ENCODE measurements at regions not wholly inside any gene's neighbourhood (a gene's known extent, or its start where the extent isn't known, plus 50 kb on each side); places are given as distances from the start of the nearest gene placed in this dataset.
A peak's percentile ranks its signal among the peaks of the same experiment; 100 is the strongest.

DNA sequence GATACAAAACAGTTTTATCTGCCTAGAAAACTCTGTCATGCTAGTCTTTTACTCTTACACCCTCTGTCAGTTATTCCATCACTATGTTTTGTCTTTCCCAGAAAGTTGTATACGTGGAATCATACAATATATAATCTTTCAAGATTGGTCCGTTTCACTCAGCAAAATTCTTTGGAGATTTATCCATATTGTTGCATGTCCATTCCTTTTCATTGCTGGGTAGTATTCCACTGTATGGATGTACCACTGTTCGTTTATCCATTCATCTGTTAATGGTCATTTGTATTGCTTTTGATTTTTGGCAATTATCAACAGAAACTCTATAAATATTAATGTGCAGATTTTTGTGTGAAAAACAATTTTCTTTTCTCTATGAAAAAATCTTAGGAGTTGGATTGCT, 63.1 kb downstream of the GLUD2 start:
- intact Hi-C loops (cut with micrococcal nuclease) = no loop called here
- no peak overlapping the region for H3K27ac Mint-ChIP-seq (ENCODE audit: low read depth, unreplicated experiment)
- no peaks in the 10 kb centered on the region for H3K4me1 Mint-ChIP-seq (ENCODE audit: insufficient read depth, unreplicated experiment)
- ChIA-PET POLR2A (no interaction called here), CTCF (no interaction called here)
- H3K4me3 Mint-ChIP-seq (ENCODE audit: unreplicated experiment) = no peak overlapping the region
- H3K27me3 Mint-ChIP-seq (ENCODE audit: insufficient read depth, unreplicated experiment) = no peaks in the 10 kb centered on the region
- H3K9me3 Mint-ChIP-seq (ENCODE audit: unreplicated experiment) = no peaks in the 10 kb centered on the region
- TF ChIP-seq, protein P1, sequence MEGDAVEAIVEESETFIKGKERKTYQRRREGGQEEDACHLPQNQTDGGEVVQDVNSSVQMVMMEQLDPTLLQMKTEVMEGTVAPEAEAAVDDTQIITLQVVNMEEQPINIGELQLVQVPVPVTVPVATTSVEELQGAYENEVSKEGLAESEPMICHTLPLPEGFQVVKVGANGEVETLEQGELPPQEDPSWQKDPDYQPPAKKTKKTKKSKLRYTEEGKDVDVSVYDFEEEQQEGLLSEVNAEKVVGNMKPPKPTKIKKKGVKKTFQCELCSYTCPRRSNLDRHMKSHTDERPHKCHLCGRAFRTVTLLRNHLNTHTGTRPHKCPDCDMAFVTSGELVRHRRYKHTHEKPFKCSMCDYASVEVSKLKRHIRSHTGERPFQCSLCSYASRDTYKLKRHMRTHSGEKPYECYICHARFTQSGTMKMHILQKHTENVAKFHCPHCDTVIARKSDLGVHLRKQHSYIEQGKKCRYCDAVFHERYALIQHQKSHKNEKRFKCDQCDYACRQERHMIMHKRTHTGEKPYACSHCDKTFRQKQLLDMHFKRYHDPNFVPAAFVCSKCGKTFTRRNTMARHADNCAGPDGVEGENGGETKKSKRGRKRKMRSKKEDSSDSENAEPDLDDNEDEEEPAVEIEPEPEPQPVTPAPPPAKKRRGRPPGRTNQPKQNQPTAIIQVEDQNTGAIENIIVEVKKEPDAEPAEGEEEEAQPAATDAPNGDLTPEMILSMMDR (IDR thresholded peaks at IDR 0.05; ENCODE audit: unreplicated experiment) = no peak
- DNase-seq (ENCODE audit: unreplicated experiment) = no peak
- no peaks in the 10 kb centered on the region for H3K36me3 Mint-ChIP-seq (ENCODE audit: insufficient read depth, unreplicated experiment)
- BruUV-seq (replicated peaks) = no TSS peak

DNA sequence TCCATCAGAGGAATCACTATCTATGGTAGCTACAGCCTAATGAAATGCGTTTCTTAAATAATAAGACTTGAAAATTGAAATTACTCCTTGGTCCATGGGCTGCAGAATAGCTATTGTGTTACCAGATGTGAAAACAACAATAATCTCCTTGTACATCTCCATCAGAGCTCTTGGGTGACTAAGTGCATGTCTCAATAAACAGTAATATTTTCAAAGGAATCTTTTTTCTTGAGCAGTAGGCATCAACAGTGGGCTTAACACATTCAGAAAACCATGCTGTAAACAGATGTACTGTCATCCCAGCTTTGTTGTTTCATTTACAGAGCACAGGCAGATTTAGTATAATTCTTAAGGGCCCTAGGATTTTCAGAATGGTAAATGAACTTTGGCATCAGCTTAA, 67.3 kb downstream of the GLUD2 start:
- no peak overlapping the region for H3K27ac Mint-ChIP-seq (ENCODE audit: low read depth, unreplicated experiment)
- no peak overlapping the region for H3K4me3 Mint-ChIP-seq (ENCODE audit: unreplicated experiment)
- ChIA-PET CTCF (interaction anchor here (0.6 kb wide), 1 partner anchor 45 kb away, joined by 3 read pairs; no protein-coding TSS in a partner anchor), POLR2A (no interaction called here)
- H3K36me3 Mint-ChIP-seq (ENCODE audit: insufficient read depth, unreplicated experiment) = no peaks in the 10 kb centered on the region
- H3K9me3 Mint-ChIP-seq (ENCODE audit: unreplicated experiment) = no peaks in the 10 kb centered on the region
- TF ChIP-seq, protein P1 (IDR thresholded peaks at IDR 0.05; ENCODE audit: unreplicated experiment) = no peak
- no peaks in the 10 kb centered on the region for H3K27me3 Mint-ChIP-seq (ENCODE audit: insufficient read depth, unreplicated experiment)
- no peaks in the 10 kb centered on the region for H3K4me1 Mint-ChIP-seq (ENCODE audit: insufficient read depth, unreplicated experiment)
- DNase-seq (ENCODE audit: unreplicated experiment) = no peak
- intact Hi-C loops (cut with micrococcal nuclease) = no loop called here
- BruUV-seq (replicated peaks) = no TSS peak

DNA sequence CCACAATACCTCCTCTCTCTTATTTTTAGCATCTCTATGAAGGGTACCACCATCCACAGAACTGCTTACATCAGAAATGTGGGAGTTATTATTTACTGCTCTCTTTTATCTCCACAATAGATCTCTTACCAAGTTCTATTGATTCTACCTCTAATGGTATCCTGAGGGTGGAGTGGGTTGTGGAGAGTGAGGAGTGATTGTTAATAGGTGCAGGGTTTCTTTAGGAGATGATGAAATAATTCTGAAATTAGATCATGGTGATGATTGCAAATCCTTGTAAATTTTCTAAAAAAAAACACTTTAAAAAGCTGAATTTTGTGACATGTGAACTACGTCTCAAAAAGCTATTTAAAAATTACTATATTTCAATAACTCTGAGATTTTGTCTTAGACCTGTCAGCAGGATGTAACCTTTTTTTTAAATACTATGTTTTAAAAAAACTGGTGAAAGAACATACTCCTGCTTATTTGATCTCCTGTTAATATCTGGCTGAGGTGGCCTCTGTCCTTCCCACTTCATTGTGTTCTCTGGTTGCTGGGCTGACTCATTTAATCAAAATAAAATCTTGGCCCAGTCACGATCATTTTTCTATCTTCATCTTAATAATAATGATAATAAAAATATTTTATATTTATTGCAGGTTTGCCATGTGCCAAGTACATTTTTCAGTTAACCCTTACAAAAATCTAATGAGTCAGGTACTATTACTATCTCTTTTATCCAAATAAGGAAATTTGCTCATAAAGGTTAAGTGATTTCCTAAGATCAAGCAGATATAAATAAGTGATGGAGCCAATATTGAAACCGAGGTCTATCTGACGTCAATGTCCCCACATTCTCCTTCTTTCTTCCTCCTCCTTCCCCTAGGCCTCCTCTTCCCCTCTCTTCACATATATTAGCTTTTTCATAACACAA, 73.5 kb downstream of the GLUD2 start:
- no peaks in the 10 kb centered on the region for H3K9me3 Mint-ChIP-seq (ENCODE audit: unreplicated experiment)
- intact Hi-C loops (cut with micrococcal nuclease) = no loop called here
- no peaks in the 10 kb centered on the region for H3K36me3 Mint-ChIP-seq (ENCODE audit: insufficient read depth, unreplicated experiment)
- TF ChIP-seq, protein P1 (IDR thresholded peaks at IDR 0.05; ENCODE audit: unreplicated experiment) = no peak
- CTCF ChIA-PET = interaction anchor here (1.0 kb wide), 1 partner anchor 32 kb away, joined by 3 read pairs; no protein-coding TSS in a partner anchor
- peak; percentile 1 for DNase-seq (ENCODE audit: unreplicated experiment)
- no peaks in the 10 kb centered on the region for H3K27me3 Mint-ChIP-seq (ENCODE audit: insufficient read depth, unreplicated experiment)
- POLR2A ChIA-PET = no interaction called here
- H3K4me3 Mint-ChIP-seq (ENCODE audit: unreplicated experiment) = no peak overlapping the region
- no peaks in the 10 kb centered on the region for H3K4me1 Mint-ChIP-seq (ENCODE audit: insufficient read depth, unreplicated experiment)
- BruUV-seq (replicated peaks) = no TSS peak
- H3K27ac Mint-ChIP-seq (ENCODE audit: low read depth, unreplicated experiment) = no peak overlapping the region

DNA sequence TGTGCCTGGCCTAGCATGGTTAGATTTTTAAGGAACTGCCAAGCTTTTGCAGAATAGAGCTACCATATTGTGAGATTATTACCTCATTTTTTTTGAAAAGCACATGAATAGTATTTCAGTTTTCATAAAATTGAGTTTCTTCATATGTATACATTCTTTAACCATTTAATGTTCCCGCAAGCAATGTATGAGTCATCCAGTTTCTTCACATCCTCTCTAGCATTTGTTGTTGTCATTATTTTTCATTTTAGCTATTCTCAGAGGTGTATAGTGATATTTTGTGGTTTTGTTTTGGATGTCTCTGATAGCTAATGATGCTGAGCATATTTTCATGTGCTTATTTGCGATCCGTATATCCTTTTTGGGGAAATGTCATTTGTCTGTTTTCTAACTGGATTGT, 74.9 kb downstream of the GLUD2 start:
- H3K4me3 Mint-ChIP-seq (ENCODE audit: unreplicated experiment) = no peak overlapping the region
- H3K4me1 Mint-ChIP-seq (ENCODE audit: insufficient read depth, unreplicated experiment) = no peaks in the 10 kb centered on the region
- DNase-seq (ENCODE audit: unreplicated experiment) = peak; percentile 64
- no peak overlapping the region for H3K27ac Mint-ChIP-seq (ENCODE audit: low read depth, unreplicated experiment)
- H3K36me3 Mint-ChIP-seq (ENCODE audit: insufficient read depth, unreplicated experiment) = no peaks in the 10 kb centered on the region
- BruUV-seq (replicated peaks) = no TSS peak
- intact Hi-C loops (cut with micrococcal nuclease) = no loop called here
- TF ChIP-seq, protein P1 (IDR thresholded peaks at IDR 0.05; ENCODE audit: unreplicated experiment) = no peak
- POLR2A ChIA-PET = no interaction called here
- H3K9me3 Mint-ChIP-seq (ENCODE audit: unreplicated experiment) = no peaks in the 10 kb centered on the region
- no peaks in the 10 kb centered on the region for H3K27me3 Mint-ChIP-seq (ENCODE audit: insufficient read depth, unreplicated experiment)
- CTCF ChIA-PET = interaction anchor here (0.6 kb wide), 3 partner anchors 21 to 37 kb away, joined by 3 read pairs; no protein-coding TSS in a partner anchor
